Upper lobe of left lung (tissue), 6 donors: ENCODE measurements at regions not wholly inside any gene's neighbourhood (a gene's known extent, or its start where the extent isn't known, plus 50 kb on each side); places are given as distances from the start of the nearest gene placed in this dataset.
"Not testable (repeated sequence)": the region's sequence is repeated elsewhere in the genome, so short reads cannot be mapped to it uniquely, and the experiment has no call there.

ENCODE experiments used
- ATAC-seq, 2 donors: fragments of 200-7000 bp; cut with Tn5 transposase; one replicate each; pipeline ENCODE4 v1.9.1; 2022; ENCODE audit warnings: mild to moderate bottlenecking in 2 of 2, moderate library complexity in 2 of 2; ENCODE audit not compliant: low FRiP score in 2 of 2
- DNase-seq, 2 donors: peaks; one replicate each; pipeline ENCODE4 v3.0.0-alpha.2; 2019 to 2020
- H3K27ac ChIP-seq, 4 donors: fragments of 200-600 bp; sonication (generic); one replicate each; pipeline ENCODE4 v1.5.1; 2016 to 2019
- H3K27me3 ChIP-seq, 4 donors: fragments of 200-600 bp; sonication (generic); one replicate each; pipeline ENCODE4 v1.5.1; 2017 to 2019
- H3K36me3 ChIP-seq, 4 donors: fragments of 200-600 bp; sonication (generic); one replicate each; pipeline ENCODE4 v1.5.1; 2016 to 2019
- H3K4me1 ChIP-seq, 4 donors: fragments of 200-600 bp; sonication (generic); one replicate each; pipeline ENCODE4 v1.5.1; 2018 to 2019
- H3K4me3 ChIP-seq, 4 donors: fragments of 200-600 bp; sonication (generic); one replicate each; pipeline ENCODE4 v1.5.1; 2017 to 2019; ENCODE audit warnings: mild to moderate bottlenecking in 2 of 4, moderate library complexity in 1 of 4
- H3K9me3 ChIP-seq, 4 donors: fragments of 200-600 bp; sonication (generic); one replicate each; pipeline ENCODE4 v1.5.1; 2018 to 2019
- CTCF ChIP-seq, 6 experiments: fragments of 450-650 bp in 4 of 6; fragments of 200-600 bp in 2 of 6; sonication (generic) in 2 of 6; IDR thresholded peaks; one replicate each; pipeline ENCODE4 v1.5.1; 2016 to 2019; ENCODE audit warnings: antibody characterized with exemption in 6 of 6
- EP300 ChIP-seq, 4 donors: sonication (generic); formaldehyde crosslinking; IDR thresholded peaks; one replicate each; pipeline ENCODE4 v1.5.1; 2017; ENCODE audit warnings: antibody characterized with exemption in 4 of 4, control low read depth in 2 of 4
- POLR2A ChIP-seq, 4 donors: fragments of 450-650 bp; IDR thresholded peaks; one replicate each; pipeline ENCODE4 v1.5.1; 2016 to 2017; ENCODE audit warnings: antibody characterized with exemption in 4 of 4, mild to moderate bottlenecking in 2 of 4
- POLR2AphosphoS5 ChIP-seq, 2 donors: sonication (generic); formaldehyde crosslinking; IDR thresholded peaks; one replicate each; pipeline ENCODE4 v1.5.1; 2017; ENCODE audit warnings: antibody characterized with exemption in 2 of 2
- WGBS, 2 donors: methylation state at CpG; one replicate each; pipeline ENCODE4 v1.1.5; 2017 to 2018; 5-methylcytosine and 5-hydroxymethylcytosine counted together
- donor health status: DM: no; HTN: no; CAD: no; lungs with moderate emphysema.
- donor health status: DM: no; HTN: yes; CAD: no; lungs with severe emphysema.

GRCh38 chr10:8688881-8689280 lies 634.4 kb downstream of the GATA3 start:
- Histone ChIP-seq H3K4me1 (no peaks in the 10 kb centered on the region), H3K4me3 (no peak overlapping the region), H3K36me3 (no peaks in the 10 kb centered on the region), H3K9me3 (no peaks in the 10 kb centered on the region), H3K27ac (no peak overlapping the region), H3K27me3 (no peaks in the 10 kb centered on the region)
- ATAC-seq (no peak), DNase-seq (no peak)
- WGBS, 2 donors, result 61 to 67% methylated on average over 4 of the region's 4 CpGs
- TF ChIP-seq POLR2AphosphoS5 (IDR thresholded peaks at IDR 0.05) (no peak), CTCF (IDR thresholded peaks at IDR 0.05) (no peak)

DNA sequence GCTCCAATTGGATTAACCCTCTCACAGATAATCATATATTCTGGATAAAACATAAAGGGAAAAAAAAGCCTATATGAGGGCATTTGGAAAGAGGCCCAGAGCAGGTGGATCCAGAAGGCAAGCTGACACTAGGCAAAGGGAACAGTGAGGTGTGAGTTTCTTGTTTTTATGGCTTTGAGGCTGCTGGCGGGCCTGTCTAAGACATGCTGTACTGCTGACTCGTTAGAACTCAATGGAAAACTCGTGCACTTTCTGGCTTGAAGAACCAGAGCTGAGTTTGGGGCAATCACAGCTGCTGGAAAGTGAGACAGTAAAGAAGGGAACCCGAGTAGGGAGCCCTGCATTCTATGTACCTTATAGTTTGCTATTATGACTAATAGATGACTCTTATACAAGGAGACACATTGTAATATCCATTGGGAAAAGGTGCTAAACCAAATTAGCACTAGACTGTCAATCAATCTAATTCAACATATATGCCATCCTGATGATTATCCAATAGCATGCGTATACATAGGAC lies 637.1 kb downstream of the GATA3 start:
- Histone ChIP-seq H3K9me3 (no peaks in the 10 kb centered on the region), H3K4me1 (no peaks in the 10 kb centered on the region), H3K4me3 (no peak overlapping the region), H3K27ac (no peak overlapping the region), H3K36me3 (no peaks in the 10 kb centered on the region), H3K27me3 (no peaks in the 10 kb centered on the region)
- TF ChIP-seq CTCF (IDR thresholded peaks at IDR 0.05), result no peak
- no peak for DNase-seq
- no peak for ATAC-seq
- 76 to 80% methylated on average over 5 of the region's 5 CpGs for WGBS, 2 donors

- WGBS, 2 donors, result 54 to 86% methylated on average over 2 of the region's 2 CpGs
- H3K27ac ChIP-seq, DNase-seq, H3K36me3 ChIP-seq, ATAC-seq, H3K9me3 ChIP-seq, H3K4me1 ChIP-seq, H3K4me3 ChIP-seq, H3K27me3 ChIP-seq: not testable (repeated sequence)
Observed at GRCh38 chr10:8693635-8694034, 639.1 kb downstream of the GATA3 start.

GRCh38 chr10:8696746-8697145 lies 642.3 kb downstream of the GATA3 start:
- no peak for DNase-seq
- no peak overlapping the region for H3K4me3 ChIP-seq
- WGBS, 2 donors, result 69 to 77% methylated on average over 6 of the region's 6 CpGs
- H3K27me3 ChIP-seq, result no peaks in the 10 kb centered on the region
- no peak for TF ChIP-seq POLR2A (IDR thresholded peaks at IDR 0.05)
- TF ChIP-seq POLR2AphosphoS5 (IDR thresholded peaks at IDR 0.05), result no peak
- TF ChIP-seq EP300 (IDR thresholded peaks at IDR 0.05), result no peak
- TF ChIP-seq CTCF (IDR thresholded peaks at IDR 0.05), result no peak
- H3K4me1 ChIP-seq, result no peaks in the 10 kb centered on the region
- no peak for ATAC-seq
- H3K9me3 ChIP-seq, result no peaks in the 10 kb centered on the region
- H3K36me3 ChIP-seq, result no peaks in the 10 kb centered on the region
- no peak overlapping the region for H3K27ac ChIP-seq

- Histone ChIP-seq H3K9me3 (no peaks in the 10 kb centered on the region), H3K27me3 (no peaks in the 10 kb centered on the region), H3K4me3 (no peak overlapping the region), H3K4me1 (no peaks in the 10 kb centered on the region), H3K27ac (no peak overlapping the region), H3K36me3 (no peaks in the 10 kb centered on the region)
- no peak for TF ChIP-seq POLR2A (IDR thresholded peaks at IDR 0.05)
- no peak for TF ChIP-seq POLR2AphosphoS5 (IDR thresholded peaks at IDR 0.05)
- TF ChIP-seq EP300 (IDR thresholded peaks at IDR 0.05), result no peak
- no peak for TF ChIP-seq CTCF (IDR thresholded peaks at IDR 0.05)
- DNase-seq (no peak), ATAC-seq (no peak)
Observed at GRCh38 chr10:8700689-8701088, 646.2 kb downstream of the GATA3 start.
